Spleen (tissue), 11 donors: ENCODE measurements at regions not wholly inside any gene's neighbourhood (a gene's known extent, or its start where the extent isn't known, plus 50 kb on each side); places are given as distances from the start of the nearest gene placed in this dataset.

ENCODE experiments used
- DNase-seq: peaks from one replicate; pipeline ENCODE4 v3.0.0-alpha.2; 2020
- H3K27ac ChIP-seq, 8 donors: fragments of 200-600 bp; sonication (generic) in 7 of 8; 1 replicate in 4 of 8; 2 replicates in 4 of 8; pipeline versions ENCODE4 v1.5.0 to v1.8.0; 2016 to 2021; ENCODE audit warnings: inconsistent platforms in 4 of 8, mild to moderate bottlenecking in 4 of 8, moderate library complexity in 1 of 8
- H3K27me3 ChIP-seq, 7 donors: fragments of 200-600 bp; sonication (generic) in 6 of 7; replicated peaks in 1 of 7; 1 replicate in 4 of 7; 2 replicates in 3 of 7; pipeline versions ENCODE4 v1.5.0 to v1.8.0; 2016 to 2021; ENCODE audit warnings: inconsistent platforms in 3 of 7, mild to moderate bottlenecking in 1 of 7
- H3K36me3 ChIP-seq, 6 donors: fragments of 200-600 bp; sonication (generic) in 5 of 6; 1 replicate in 4 of 6; 2 replicates in 2 of 6; pipeline versions ENCODE4 v1.5.0 to v1.8.0; 2016 to 2021; ENCODE audit warnings: inconsistent platforms in 2 of 6
- H3K4me1 ChIP-seq, 6 donors: fragments of 200-600 bp; sonication (generic) in 5 of 6; 1 replicate in 3 of 6; 2 replicates in 3 of 6; pipeline versions ENCODE4 v1.5.0 to v1.8.0; 2016 to 2021; ENCODE audit warnings: inconsistent platforms in 3 of 6
- H3K4me3 ChIP-seq, 8 donors: fragments of 200-600 bp; sonication (generic) in 7 of 8; 1 replicate in 4 of 8; 2 replicates in 4 of 8; pipeline versions ENCODE4 v1.5.0 to v1.8.0; 2016 to 2021; ENCODE audit warnings: inconsistent platforms in 4 of 8, mild to moderate bottlenecking in 4 of 8, moderate library complexity in 2 of 8
- H3K9me3 ChIP-seq, 8 donors: fragments of 200-600 bp; sonication (generic) in 7 of 8; 1 replicate in 4 of 8; 2 replicates in 4 of 8; pipeline versions ENCODE4 v1.5.0 to v1.8.0; 2016 to 2021; ENCODE audit warnings: inconsistent platforms in 4 of 8
- POLR2A ChIP-seq, 3 donors: fragments of 450-650 bp; IDR thresholded peaks; one replicate each; pipeline ENCODE4 v1.5.1; 2017; ENCODE audit warnings: antibody characterized with exemption in 3 of 3, mild to moderate bottlenecking in 1 of 3
- POLR2AphosphoS5 ChIP-seq, 3 donors: sonication (generic); formaldehyde crosslinking; IDR thresholded peaks; one replicate each; pipeline ENCODE4 v1.5.1; 2017; ENCODE audit warnings: antibody characterized with exemption in 3 of 3
- WGBS, 5 donors: extraction: QIAGEN DNeasy Blood & Tissue Kit in 3 of 5; methylation state at CpG; one replicate each; pipeline versions ENCODE4 v1.1.5 to v1.1.7; 2013 to 2018; 5-methylcytosine and 5-hydroxymethylcytosine counted together
- intact Hi-C: fragments of 100-400 bp; cut with DNase I; formaldehyde crosslinking; loops from one replicate; pipeline ENCODE4 v1.15.0; 2023; ENCODE audit warnings: low total_unique reads
- TF ChIP-seq, protein P1 (sequence below), 11 experiments: fragments of 200-600 bp in 7 of 11; fragments of 450-650 bp in 4 of 11; sonication (generic) in 4 of 11; IDR thresholded peaks in 8 of 11; conservative IDR thresholded peaks in 3 of 11; 1 replicate in 7 of 11; 2 replicates in 4 of 11; pipeline versions ENCODE4 v1.4.0 to v1.8.0; 2016 to 2021; ENCODE audit warnings: antibody characterized with exemption in 11 of 11, inconsistent platforms in 4 of 11, mild to moderate bottlenecking in 1 of 11
- donor health status: healthy with polysubstance abuse.
- donor health status: DM: no; HTN: no; CAD: no; lungs with moderate emphysema.
- donor health status: DM: no; HTN: no; CAD: no.
- donor health status: Bipolar disorder and iron deficiency.
- donor health status: healthy.
- donor health status: DM: no; HTN: no; CAD: no.
- donor health status: DM: yes; HTN: yes; CAD: no.

DNA sequence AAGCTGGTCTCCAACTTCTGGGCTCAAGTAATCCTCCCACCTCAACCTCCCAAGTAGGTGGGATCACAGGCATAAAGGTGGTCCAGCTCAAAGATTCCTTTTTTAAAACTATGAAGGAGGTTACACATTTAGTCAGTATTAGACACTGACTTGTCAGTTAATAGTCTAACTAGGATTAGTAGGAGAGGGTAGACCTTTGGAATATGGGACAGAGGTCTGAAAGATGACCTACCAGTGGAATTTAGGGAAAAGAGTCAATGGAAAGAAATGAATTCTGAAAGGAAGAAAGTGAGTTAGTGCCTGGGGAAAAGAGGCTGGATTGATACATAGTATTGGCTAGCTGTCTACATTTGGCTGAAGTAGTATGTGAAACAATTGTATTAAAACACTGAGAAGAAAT is 220.7 kb downstream of the MZT1 start:
- intact Hi-C loops, result no loop called here
- no peak overlapping the region for H3K4me3 ChIP-seq
- no peak for DNase-seq
- no peaks in the 10 kb centered on the region for H3K4me1 ChIP-seq
- no peaks in the 10 kb centered on the region for H3K36me3 ChIP-seq
- H3K27ac ChIP-seq, result no peak overlapping the region
- TF ChIP-seq, protein P1, sequence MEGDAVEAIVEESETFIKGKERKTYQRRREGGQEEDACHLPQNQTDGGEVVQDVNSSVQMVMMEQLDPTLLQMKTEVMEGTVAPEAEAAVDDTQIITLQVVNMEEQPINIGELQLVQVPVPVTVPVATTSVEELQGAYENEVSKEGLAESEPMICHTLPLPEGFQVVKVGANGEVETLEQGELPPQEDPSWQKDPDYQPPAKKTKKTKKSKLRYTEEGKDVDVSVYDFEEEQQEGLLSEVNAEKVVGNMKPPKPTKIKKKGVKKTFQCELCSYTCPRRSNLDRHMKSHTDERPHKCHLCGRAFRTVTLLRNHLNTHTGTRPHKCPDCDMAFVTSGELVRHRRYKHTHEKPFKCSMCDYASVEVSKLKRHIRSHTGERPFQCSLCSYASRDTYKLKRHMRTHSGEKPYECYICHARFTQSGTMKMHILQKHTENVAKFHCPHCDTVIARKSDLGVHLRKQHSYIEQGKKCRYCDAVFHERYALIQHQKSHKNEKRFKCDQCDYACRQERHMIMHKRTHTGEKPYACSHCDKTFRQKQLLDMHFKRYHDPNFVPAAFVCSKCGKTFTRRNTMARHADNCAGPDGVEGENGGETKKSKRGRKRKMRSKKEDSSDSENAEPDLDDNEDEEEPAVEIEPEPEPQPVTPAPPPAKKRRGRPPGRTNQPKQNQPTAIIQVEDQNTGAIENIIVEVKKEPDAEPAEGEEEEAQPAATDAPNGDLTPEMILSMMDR (IDR thresholded peaks at IDR 0.05 in 8 of 11, conservative IDR thresholded peaks at IDR 0.05 in 3 of 11), result no peak
- no peak for TF ChIP-seq POLR2A (IDR thresholded peaks at IDR 0.05)
- TF ChIP-seq POLR2AphosphoS5 (IDR thresholded peaks at IDR 0.05), result no peak
- H3K9me3 ChIP-seq, result no peaks in the 10 kb centered on the region
- H3K27me3 ChIP-seq, result no peaks in the 10 kb centered on the region

DNA sequence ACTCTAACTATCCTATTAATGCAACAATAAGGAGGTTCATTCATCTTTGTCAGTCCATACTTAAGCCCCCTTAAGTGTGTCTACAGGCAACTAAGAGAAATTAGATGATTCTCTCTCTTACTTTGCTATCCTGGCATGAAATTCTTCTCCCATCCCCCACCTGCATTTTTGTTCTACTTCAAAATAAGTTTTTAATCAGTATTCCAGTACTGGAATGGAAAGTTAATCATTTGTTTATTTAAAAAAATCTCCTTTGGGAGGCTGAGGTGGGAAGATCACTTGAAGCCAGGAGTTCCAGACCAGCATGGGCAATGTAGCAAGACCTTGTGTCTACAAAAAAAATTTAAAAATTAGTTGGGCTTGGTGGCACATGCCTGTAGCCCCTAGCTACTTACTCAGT is 222.1 kb downstream of the MZT1 start:
- H3K9me3 ChIP-seq, result no peaks in the 10 kb centered on the region
- DNase-seq, result no peak
- H3K4me1 ChIP-seq, result no peaks in the 10 kb centered on the region
- no peaks in the 10 kb centered on the region for H3K27me3 ChIP-seq
- H3K27ac ChIP-seq, result no peak overlapping the region
- intact Hi-C loops, result no loop called here
- H3K4me3 ChIP-seq, result no peak overlapping the region
- TF ChIP-seq, protein P1 (IDR thresholded peaks at IDR 0.05 in 8 of 11, conservative IDR thresholded peaks at IDR 0.05 in 3 of 11), result no peak
- TF ChIP-seq POLR2A (IDR thresholded peaks at IDR 0.05) (no peak), POLR2AphosphoS5 (IDR thresholded peaks at IDR 0.05) (no peak)
- H3K36me3 ChIP-seq, result no peaks in the 10 kb centered on the region

DNA sequence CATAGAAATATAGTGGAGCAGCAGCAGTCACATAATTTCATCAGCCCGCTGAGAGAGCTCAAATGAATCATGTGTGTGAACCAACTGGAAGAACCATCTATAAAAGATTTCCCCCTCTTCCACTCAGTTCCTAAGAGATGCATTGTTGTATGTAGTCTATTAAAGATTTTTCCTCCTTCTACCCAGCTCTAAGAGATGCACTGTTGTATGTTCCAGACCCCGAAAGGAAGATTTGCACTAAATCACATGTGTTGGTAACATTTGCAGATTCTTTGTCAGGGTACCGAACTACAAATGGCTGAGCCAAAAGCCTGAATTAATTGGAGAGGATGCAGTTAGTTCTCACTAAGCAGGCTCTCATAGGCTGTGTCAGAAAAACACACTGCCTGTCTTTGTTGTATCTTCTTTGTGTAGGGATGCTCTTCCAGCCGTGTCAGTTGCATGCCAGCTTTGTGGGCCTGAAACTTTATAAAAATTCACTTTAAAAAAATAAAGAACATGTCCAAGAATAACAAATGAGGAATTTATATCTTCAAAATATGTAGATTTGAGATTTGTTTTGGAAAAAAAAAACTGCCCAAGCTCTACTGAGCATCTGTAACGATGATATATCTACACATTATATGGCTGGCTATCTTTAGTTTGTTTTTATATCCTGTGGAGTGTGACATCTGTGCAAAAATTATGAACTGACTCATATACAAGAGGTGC is 223.1 kb downstream of the MZT1 start:
- H3K27me3 ChIP-seq, result no peaks in the 10 kb centered on the region
- no peak for TF ChIP-seq POLR2A (IDR thresholded peaks at IDR 0.05)
- no peaks in the 10 kb centered on the region for H3K36me3 ChIP-seq
- WGBS, 5 donors, result 74 to 95% (median 83%) methylated on average over 5 of the region's 5 CpGs
- H3K4me3 ChIP-seq, result no peak overlapping the region
- H3K27ac ChIP-seq, result no peak overlapping the region
- no peaks in the 10 kb centered on the region for H3K9me3 ChIP-seq
- no peaks in the 10 kb centered on the region for H3K4me1 ChIP-seq
- intact Hi-C loops, result no loop called here
- no peak for DNase-seq

DNA sequence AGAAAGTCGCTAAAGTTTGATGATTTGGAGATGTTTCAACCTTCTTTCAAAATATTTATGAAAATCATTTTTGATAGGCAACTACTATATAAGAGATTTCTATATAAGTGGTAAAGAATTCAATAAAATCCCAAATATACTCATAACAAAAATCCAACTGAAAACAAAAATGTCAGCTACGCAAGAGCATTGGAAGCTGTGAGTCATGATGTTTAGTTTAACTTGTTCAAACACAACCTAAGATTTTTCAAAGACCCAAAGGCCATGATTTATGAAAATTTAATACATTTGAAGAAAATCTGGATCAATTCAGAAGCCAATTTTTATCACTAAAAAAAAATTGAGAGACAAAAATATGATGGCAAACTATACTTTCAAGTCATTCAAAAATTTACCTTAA is 226.6 kb downstream of the MZT1 start:
- H3K4me3 ChIP-seq, result no peak overlapping the region
- H3K36me3 ChIP-seq, result no peaks in the 10 kb centered on the region
- no peaks in the 10 kb centered on the region for H3K4me1 ChIP-seq
- no peaks in the 10 kb centered on the region for H3K27me3 ChIP-seq
- no peak overlapping the region for H3K27ac ChIP-seq
- intact Hi-C loops, result no loop called here
- 89 to 92% (median 91%) methylated on average over 2 of the region's 2 CpGs for WGBS, 5 donors
- TF ChIP-seq, protein P1 (IDR thresholded peaks at IDR 0.05 in 8 of 11, conservative IDR thresholded peaks at IDR 0.05 in 3 of 11), result no peak
- no peak for TF ChIP-seq POLR2AphosphoS5 (IDR thresholded peaks at IDR 0.05)
- no peak for TF ChIP-seq POLR2A (IDR thresholded peaks at IDR 0.05)
- DNase-seq, result no peak
- no peaks in the 10 kb centered on the region for H3K9me3 ChIP-seq

DNA sequence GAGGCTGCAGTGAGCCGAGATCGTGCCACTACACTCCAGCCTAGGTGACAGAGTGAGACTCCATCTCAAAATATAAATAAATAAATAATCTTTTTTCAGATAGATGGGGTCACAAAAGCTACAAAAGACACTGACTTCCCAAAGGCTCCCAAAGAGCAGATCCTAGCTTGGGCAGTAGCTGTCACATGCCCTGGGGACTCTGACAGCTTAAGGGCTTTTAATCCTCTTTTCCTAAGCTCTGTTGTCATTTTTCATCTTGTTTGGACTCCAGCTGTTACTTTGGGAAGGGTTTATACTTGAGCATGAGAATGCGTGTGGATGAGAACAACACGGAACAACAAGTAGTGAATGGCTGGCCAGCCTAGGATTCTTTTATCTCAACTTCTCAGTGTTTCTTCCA is 231.7 kb downstream of the MZT1 start:
- H3K27ac ChIP-seq, result no peak overlapping the region
- intact Hi-C loops, result no loop called here
- 87 to 92% (median 88%) methylated on average over 4 of the region's 4 CpGs for WGBS, 5 donors

More for the DNA sequence above, 231.7 kb downstream of the MZT1 start:
- Histone ChIP-seq H3K36me3 (no peaks in the 10 kb centered on the region), H3K4me3 (no peak overlapping the region), H3K9me3 (no peaks in the 10 kb centered on the region), H3K4me1 (no peaks in the 10 kb centered on the region), H3K27me3 (no peaks in the 10 kb centered on the region)
- TF ChIP-seq POLR2A (IDR thresholded peaks at IDR 0.05) (no peak), POLR2AphosphoS5 (IDR thresholded peaks at IDR 0.05) (no peak)
- TF ChIP-seq, protein P1 (IDR thresholded peaks at IDR 0.05 in 8 of 11, conservative IDR thresholded peaks at IDR 0.05 in 3 of 11), result no peak
- no peak for DNase-seq
